ENCODE measurements at regions not wholly inside any gene's neighbourhood (a gene's known extent, or its start where the extent isn't known, plus 50 kb on each side); places are given as distances from the start of the nearest gene placed in this dataset.

DNA sequence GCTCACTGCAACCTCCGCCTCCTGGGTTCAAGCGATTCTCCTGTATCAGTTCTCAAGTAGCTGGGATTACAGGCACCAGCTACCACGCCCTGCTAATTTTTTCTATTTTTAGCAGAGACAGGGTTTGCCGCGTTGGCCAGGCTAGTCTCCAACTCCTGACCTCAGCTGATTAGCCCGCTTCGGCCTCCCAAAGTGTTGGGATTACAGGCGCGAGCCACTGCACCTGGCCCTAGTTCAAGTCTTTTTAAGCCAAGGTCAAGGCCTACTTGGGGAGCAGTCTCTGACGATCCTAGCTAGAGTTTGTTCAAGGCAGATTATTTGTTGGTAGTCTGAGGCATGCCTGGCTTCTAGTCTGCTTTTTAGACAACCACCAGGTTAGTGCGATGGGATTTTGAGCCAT lies 709.5 kb upstream of the COBL start:
- TF ChIP-seq, protein P1, sequence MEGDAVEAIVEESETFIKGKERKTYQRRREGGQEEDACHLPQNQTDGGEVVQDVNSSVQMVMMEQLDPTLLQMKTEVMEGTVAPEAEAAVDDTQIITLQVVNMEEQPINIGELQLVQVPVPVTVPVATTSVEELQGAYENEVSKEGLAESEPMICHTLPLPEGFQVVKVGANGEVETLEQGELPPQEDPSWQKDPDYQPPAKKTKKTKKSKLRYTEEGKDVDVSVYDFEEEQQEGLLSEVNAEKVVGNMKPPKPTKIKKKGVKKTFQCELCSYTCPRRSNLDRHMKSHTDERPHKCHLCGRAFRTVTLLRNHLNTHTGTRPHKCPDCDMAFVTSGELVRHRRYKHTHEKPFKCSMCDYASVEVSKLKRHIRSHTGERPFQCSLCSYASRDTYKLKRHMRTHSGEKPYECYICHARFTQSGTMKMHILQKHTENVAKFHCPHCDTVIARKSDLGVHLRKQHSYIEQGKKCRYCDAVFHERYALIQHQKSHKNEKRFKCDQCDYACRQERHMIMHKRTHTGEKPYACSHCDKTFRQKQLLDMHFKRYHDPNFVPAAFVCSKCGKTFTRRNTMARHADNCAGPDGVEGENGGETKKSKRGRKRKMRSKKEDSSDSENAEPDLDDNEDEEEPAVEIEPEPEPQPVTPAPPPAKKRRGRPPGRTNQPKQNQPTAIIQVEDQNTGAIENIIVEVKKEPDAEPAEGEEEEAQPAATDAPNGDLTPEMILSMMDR (conservative IDR thresholded peaks at IDR 0.05) = no peak
- Mint-ChIP-seq H3K27ac (no peak overlapping the region), H3K4me1 (peaks cover 4% of the 10 kb centered on the region), H3K4me3 (no peak overlapping the region), H3K27me3 (ENCODE audit: insufficient read depth) (no peaks in the 10 kb centered on the region), H3K9me3 (no peaks in the 10 kb centered on the region), H3K36me3 (ENCODE audit: low read depth) (no peaks in the 10 kb centered on the region)
- Histone ChIP-seq H3K36me3 (ENCODE audit: control insufficient read depth, insufficient read depth, low read length) (no peaks in the 10 kb centered on the region), H3K27ac (ENCODE audit: low read depth, low read length) (no peak overlapping the region), H3K4me1 (ENCODE audit: control insufficient read depth, insufficient read depth, low read length) (no peaks in the 10 kb centered on the region), H3K27me3 (ENCODE audit: control insufficient read depth, insufficient read depth, low read length, poor library complexity, severe bottlenecking) (no peaks in the 10 kb centered on the region), H3K9ac (ENCODE audit: extremely low read depth, low read length, poor library complexity, severe bottlenecking) (no peak overlapping the region), H3K4me3 (ENCODE audit: low read length) (no peak overlapping the region), H3K9me3 (ENCODE audit: control insufficient read depth, low read length) (no peaks in the 10 kb centered on the region)
- no peak for DNase-seq
- 84% methylated on average over 10 to 11 of the region's 11 CpGs for WGBS, 2 experiments (ENCODE audit: insufficient coverage in 1 of 2, insufficient read length in 1 of 2)

DNA sequence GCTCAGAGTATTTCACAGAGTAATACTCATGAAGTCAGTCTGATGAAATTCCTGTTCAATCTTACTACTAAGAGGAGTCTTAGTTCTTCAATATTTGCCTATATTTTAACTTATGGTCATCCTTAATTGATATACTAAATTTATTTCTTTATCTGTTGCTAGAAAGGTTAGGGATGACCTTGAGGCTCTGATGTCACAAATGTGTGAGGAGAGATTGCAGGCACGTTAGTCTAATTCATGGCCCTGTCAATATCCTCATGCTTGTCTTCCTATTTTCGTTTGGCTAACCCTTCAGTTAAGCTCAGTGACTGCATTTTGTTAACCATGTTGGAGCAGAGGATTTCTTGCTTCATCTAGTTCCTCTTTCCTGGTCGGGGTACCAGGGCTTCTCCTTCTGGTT lies 704.7 kb upstream of the COBL start:
- H3K27me3 ChIP-seq (ENCODE audit: control insufficient read depth, insufficient read depth, low read length, poor library complexity, severe bottlenecking) = no peaks in the 10 kb centered on the region
- no peak overlapping the region for H3K27ac ChIP-seq (ENCODE audit: low read depth, low read length)
- Mint-ChIP-seq H3K27me3 (ENCODE audit: insufficient read depth) (no peaks in the 10 kb centered on the region), H3K4me1 (peaks cover 5% of the 10 kb centered on the region), H3K9me3 (no peaks in the 10 kb centered on the region), H3K27ac (no peak overlapping the region), H3K36me3 (ENCODE audit: low read depth) (no peaks in the 10 kb centered on the region), H3K4me3 (no peak overlapping the region)
- no peak for DNase-seq
- TF ChIP-seq, protein P1 (conservative IDR thresholded peaks at IDR 0.05) = no peak
- no peaks in the 10 kb centered on the region for H3K9me3 ChIP-seq (ENCODE audit: control insufficient read depth, low read length)
- H3K9ac ChIP-seq (ENCODE audit: extremely low read depth, low read length, poor library complexity, severe bottlenecking) = no peak overlapping the region
- 85 to 100% methylated on average over 2 to 3 of the region's 3 CpGs for WGBS, 2 experiments (ENCODE audit: insufficient coverage in 1 of 2, insufficient read length in 1 of 2)
- no peak overlapping the region for H3K4me3 ChIP-seq (ENCODE audit: low read length)
- H3K4me1 ChIP-seq (ENCODE audit: control insufficient read depth, insufficient read depth, low read length) = no peaks in the 10 kb centered on the region
- H3K36me3 ChIP-seq (ENCODE audit: control insufficient read depth, insufficient read depth, low read length) = no peaks in the 10 kb centered on the region

DNA sequence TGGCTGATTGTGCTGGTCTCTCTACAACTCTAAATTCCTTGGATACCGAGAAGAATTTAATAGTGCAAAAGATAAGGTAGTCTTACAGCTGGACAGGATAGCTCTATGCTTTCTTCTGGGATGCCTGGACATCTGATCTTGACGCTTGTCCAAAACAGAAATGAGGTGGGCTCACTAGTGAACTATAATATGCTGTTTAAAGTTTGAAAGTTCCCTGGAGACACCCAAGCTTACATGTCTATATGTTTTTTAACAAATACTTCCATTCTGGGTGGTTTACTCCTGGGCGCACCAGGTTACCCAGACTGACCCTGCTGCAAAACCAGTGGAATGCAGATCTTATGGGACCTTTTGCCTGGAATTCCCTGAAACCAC lies 702.1 kb upstream of the COBL start:
- no peaks in the 10 kb centered on the region for H3K9me3 ChIP-seq (ENCODE audit: control insufficient read depth, low read length)
- no peaks in the 10 kb centered on the region for H3K4me1 ChIP-seq (ENCODE audit: control insufficient read depth, insufficient read depth, low read length)
- H3K27ac Mint-ChIP-seq = no peak overlapping the region
- H3K27me3 Mint-ChIP-seq (ENCODE audit: insufficient read depth) = no peaks in the 10 kb centered on the region
- H3K4me3 Mint-ChIP-seq = no peak overlapping the region
- TF ChIP-seq, protein P1 (conservative IDR thresholded peaks at IDR 0.05) = no peak
- H3K9ac ChIP-seq (ENCODE audit: extremely low read depth, low read length, poor library complexity, severe bottlenecking) = no peak overlapping the region
- DNase-seq = no peak
- H3K27ac ChIP-seq (ENCODE audit: low read depth, low read length) = no peak overlapping the region
- H3K9me3 Mint-ChIP-seq = no peaks in the 10 kb centered on the region
- H3K4me1 Mint-ChIP-seq = peaks cover 5% of the 10 kb centered on the region
- WGBS, 2 experiments (ENCODE audit: insufficient coverage in 1 of 2, insufficient read length in 1 of 2) = 96 to 100% methylated on average over 2 to 3 of the region's 3 CpGs
- H3K27me3 ChIP-seq (ENCODE audit: control insufficient read depth, insufficient read depth, low read length, poor library complexity, severe bottlenecking) = no peaks in the 10 kb centered on the region
- H3K36me3 ChIP-seq (ENCODE audit: control insufficient read depth, insufficient read depth, low read length) = no peaks in the 10 kb centered on the region
- no peaks in the 10 kb centered on the region for H3K36me3 Mint-ChIP-seq (ENCODE audit: low read depth)
- H3K4me3 ChIP-seq (ENCODE audit: low read length) = no peak overlapping the region
